ENCODE measurements at regions not wholly inside any gene's neighbourhood (a gene's known extent, or its start where the extent isn't known, plus 50 kb on each side); places are given as distances from the start of the nearest gene placed in this dataset.

DNA sequence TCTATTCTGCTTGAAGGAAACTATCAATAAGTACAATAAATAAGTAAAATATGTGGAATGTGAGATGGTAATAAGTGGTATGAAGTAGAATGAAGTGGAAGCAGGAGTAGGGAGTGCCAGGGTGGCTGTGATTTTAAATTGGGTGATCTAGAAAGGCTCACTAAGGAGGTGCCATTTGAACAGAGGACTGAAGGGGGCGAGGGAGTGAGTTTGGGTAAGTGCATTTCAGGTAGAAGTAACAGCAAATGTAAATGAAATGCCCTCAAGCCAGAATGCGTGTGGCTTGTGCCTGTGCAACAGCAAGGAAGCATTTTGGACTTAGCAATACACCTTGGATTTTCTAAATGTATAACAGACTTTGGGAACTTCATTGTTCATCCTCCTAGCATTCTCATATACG is 77.1 kb downstream of the CCNA1 start:
- Histone ChIP-seq H3K27me3 (ENCODE audit: insufficient read depth) (no peaks in the 10 kb centered on the region), H3K36me3 (replicated peaks in 1 of 2; ENCODE audit: control insufficient read depth in 1 of 2, insufficient read depth in 2 of 2, low read length in 1 of 2) (no peaks in the 10 kb centered on the region), H4K20me1 (ENCODE audit: insufficient read depth) (no peaks in the 10 kb centered on the region), H3K79me2 (ENCODE audit: insufficient read depth) (no peaks in the 10 kb centered on the region), H3F3A (replicated peaks; ENCODE audit: insufficient read depth) (no peaks in the 10 kb centered on the region), H3K9me3 (no peaks in the 10 kb centered on the region), H3K27ac (ENCODE audit: low read depth in 2 of 2, low read length in 1 of 2) (no peak overlapping the region), H3K4me3 (ENCODE audit: low read depth in 2 of 2, low read length in 1 of 2) (no peak overlapping the region), H2AFZ (ENCODE audit: low read depth) (no peak overlapping the region), H3K4me1 (ENCODE audit: control insufficient read depth in 1 of 2, insufficient read depth in 2 of 2, low read depth in 1 of 2, low read length in 1 of 2) (no peaks in the 10 kb centered on the region; a peak in 1 of 4 replicates), H3K9me2 (no peaks in the 10 kb centered on the region), H3K9ac (no peak overlapping the region), H3K4me2 (no peak overlapping the region)
- DNase-seq, result no peak
- POLR2A ChIA-PET, result no interaction called here
- TF ChIP-seq, protein P1, sequence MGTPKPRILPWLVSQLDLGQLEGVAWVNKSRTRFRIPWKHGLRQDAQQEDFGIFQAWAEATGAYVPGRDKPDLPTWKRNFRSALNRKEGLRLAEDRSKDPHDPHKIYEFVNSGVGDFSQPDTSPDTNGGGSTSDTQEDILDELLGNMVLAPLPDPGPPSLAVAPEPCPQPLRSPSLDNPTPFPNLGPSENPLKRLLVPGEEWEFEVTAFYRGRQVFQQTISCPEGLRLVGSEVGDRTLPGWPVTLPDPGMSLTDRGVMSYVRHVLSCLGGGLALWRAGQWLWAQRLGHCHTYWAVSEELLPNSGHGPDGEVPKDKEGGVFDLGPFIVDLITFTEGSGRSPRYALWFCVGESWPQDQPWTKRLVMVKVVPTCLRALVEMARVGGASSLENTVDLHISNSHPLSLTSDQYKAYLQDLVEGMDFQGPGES (IDR thresholded peaks at IDR 0.05; ENCODE audit: low read depth, low read length), result no peak
- TF ChIP-seq, protein P2, sequence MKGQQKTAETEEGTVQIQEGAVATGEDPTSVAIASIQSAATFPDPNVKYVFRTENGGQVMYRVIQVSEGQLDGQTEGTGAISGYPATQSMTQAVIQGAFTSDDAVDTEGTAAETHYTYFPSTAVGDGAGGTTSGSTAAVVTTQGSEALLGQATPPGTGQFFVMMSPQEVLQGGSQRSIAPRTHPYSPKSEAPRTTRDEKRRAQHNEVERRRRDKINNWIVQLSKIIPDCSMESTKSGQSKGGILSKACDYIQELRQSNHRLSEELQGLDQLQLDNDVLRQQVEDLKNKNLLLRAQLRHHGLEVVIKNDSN (IDR thresholded peaks at IDR 0.05; ENCODE audit: borderline replicate concordance, low read depth), result no peak
- TF ChIP-seq RFX5 (IDR thresholded peaks at IDR 0.05; ENCODE audit: low read length), result no peak
- no peak for TF ChIP-seq MEF2A (IDR thresholded peaks at IDR 0.05; ENCODE audit: borderline replicate concordance, low read depth)
- TF ChIP-seq GATA2 (CRISPR knock-in tag; IDR thresholded peaks at IDR 0.05), result no peak
- no peak for TF ChIP-seq NRF1 (IDR thresholded peaks at IDR 0.05; ENCODE audit: low read depth, low read length)
- no peak for TF ChIP-seq SIN3A (IDR thresholded peaks at IDR 0.05; ENCODE audit: borderline replicate concordance, low read depth, low read length)
- no peak for TF ChIP-seq TCF12 (IDR thresholded peaks at IDR 0.05)
- CTCF ChIA-PET, result no interaction called here
- WGBS (ENCODE audit: low lambda C conversion rate), result 10% methylated on average over 3 of the region's 3 CpGs

DNA sequence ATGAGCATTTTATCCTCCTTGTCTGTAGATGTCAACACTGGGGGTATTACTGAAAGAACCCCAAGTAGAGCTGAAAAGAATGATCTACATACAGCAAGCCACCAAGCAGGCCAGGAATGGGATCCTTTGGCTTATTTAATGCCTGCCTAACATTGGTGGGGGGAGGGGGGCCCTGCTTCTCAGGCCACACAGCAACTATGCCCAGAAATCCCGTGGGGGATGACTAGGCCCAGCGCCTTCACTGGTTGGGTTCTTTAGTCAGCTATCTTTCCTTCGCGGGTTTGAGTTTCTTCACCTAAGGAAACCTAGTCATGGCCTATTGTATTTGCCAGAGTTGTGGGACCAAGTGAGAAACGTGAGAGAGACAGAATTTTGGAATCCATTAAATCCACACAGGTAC is 80.5 kb downstream of the CCNA1 start:
- H3K4me1 ChIP-seq (ENCODE audit: control insufficient read depth in 1 of 2, insufficient read depth in 2 of 2, low read depth in 1 of 2, low read length in 1 of 2), result no peaks in the 10 kb centered on the region; a peak in 1 of 4 replicates

More for the DNA sequence above, 80.5 kb downstream of the CCNA1 start:
- POLR2A ChIA-PET, result no interaction called here
- TF ChIP-seq TAF1 (IDR thresholded peaks at IDR 0.05; ENCODE audit: borderline replicate concordance, low read depth, low read length) (no peak), NFIC (IDR thresholded peaks at IDR 0.05; ENCODE audit: borderline replicate concordance) (no peak), RAD21 (IDR thresholded peaks at IDR 0.05; ENCODE audit: low read length) (no peak), JUND (IDR thresholded peaks at IDR 0.05) (no peak), TCF12 (IDR thresholded peaks at IDR 0.05) (no peak), CHD2 (IDR thresholded peaks at IDR 0.05; ENCODE audit: low read length, partially characterized antibody) (no peak)
- TF ChIP-seq, protein P3, sequence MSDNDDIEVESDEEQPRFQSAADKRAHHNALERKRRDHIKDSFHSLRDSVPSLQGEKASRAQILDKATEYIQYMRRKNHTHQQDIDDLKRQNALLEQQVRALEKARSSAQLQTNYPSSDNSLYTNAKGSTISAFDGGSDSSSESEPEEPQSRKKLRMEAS (IDR thresholded peaks at IDR 0.05; ENCODE audit: low read depth), result no peak
- Histone ChIP-seq H2AFZ (ENCODE audit: low read depth) (no peak overlapping the region), H3K4me3 (ENCODE audit: low read depth in 2 of 2, low read length in 1 of 2) (no peak overlapping the region), H3K79me2 (ENCODE audit: insufficient read depth) (no peaks in the 10 kb centered on the region), H3K27ac (ENCODE audit: low read depth in 2 of 2, low read length in 1 of 2) (no peak overlapping the region), H3K4me2 (no peak overlapping the region), H4K20me1 (ENCODE audit: insufficient read depth) (no peaks in the 10 kb centered on the region), H3F3A (replicated peaks; ENCODE audit: insufficient read depth) (no peaks in the 10 kb centered on the region), H3K9ac (no peak overlapping the region), H3K36me3 (replicated peaks in 1 of 2; ENCODE audit: control insufficient read depth in 1 of 2, insufficient read depth in 2 of 2, low read length in 1 of 2) (no peaks in the 10 kb centered on the region), H3K27me3 (ENCODE audit: insufficient read depth) (peaks cover 6% of the 10 kb centered on the region; the same call in 1 of the 2 replicates), H3K9me3 (no peaks in the 10 kb centered on the region), H3K9me2 (no peaks in the 10 kb centered on the region)
- DNase-seq, result no peak
- CTCF ChIA-PET, result no interaction called here
- 60% methylated on average over 5 of the region's 5 CpGs for WGBS (ENCODE audit: low lambda C conversion rate)

All from SK-N-SH (cell line).